ENCODE measurements at regions not wholly inside any gene's neighbourhood (a gene's known extent, or its start where the extent isn't known, plus 50 kb on each side); places are given as distances from the start of the nearest gene placed in this dataset.

- DNase-seq (ENCODE audit: extremely low read depth, insufficient read length) = no peak
- no peak overlapping the region for H3K4me3 ChIP-seq (replicated peaks; ENCODE audit: low read depth, low read length)
- H3K36me3 ChIP-seq (ENCODE audit: control insufficient read depth, insufficient read depth, low read length) = no peaks in the 10 kb centered on the region
- no peaks in the 10 kb centered on the region for H3K27me3 ChIP-seq (replicated peaks; ENCODE audit: control insufficient read depth, insufficient read depth, low read length)
- no peak for TF ChIP-seq CTCF (IDR thresholded peaks at IDR 0.05; ENCODE audit: insufficient read depth, low read length, poor library complexity, severe bottlenecking)
Observed at GRCh38 chr15:37165395-37165794, 65.0 kb upstream of the MEIS2 start.

- Histone ChIP-seq H3K36me3 (ENCODE audit: control insufficient read depth, insufficient read depth, low read length) (no peaks in the 10 kb centered on the region), H3K27me3 (replicated peaks; ENCODE audit: control insufficient read depth, insufficient read depth, low read length) (no peaks in the 10 kb centered on the region), H3K4me3 (replicated peaks; ENCODE audit: low read depth, low read length) (no peak overlapping the region)
- no peak for DNase-seq (ENCODE audit: extremely low read depth, insufficient read length)
- TF ChIP-seq CTCF (IDR thresholded peaks at IDR 0.05; ENCODE audit: insufficient read depth, low read length, poor library complexity, severe bottlenecking) = no peak
Observed at GRCh38 chr15:37166402-37166801, 66.1 kb upstream of the MEIS2 start.

- no peak overlapping the region for H3K4me3 ChIP-seq (replicated peaks; ENCODE audit: low read depth, low read length)
- TF ChIP-seq CTCF (IDR thresholded peaks at IDR 0.05; ENCODE audit: insufficient read depth, low read length, poor library complexity, severe bottlenecking) = no peak
- H3K27me3 ChIP-seq (replicated peaks; ENCODE audit: control insufficient read depth, insufficient read depth, low read length) = no peaks in the 10 kb centered on the region
- DNase-seq (ENCODE audit: extremely low read depth, insufficient read length) = no peak
- no peaks in the 10 kb centered on the region for H3K36me3 ChIP-seq (ENCODE audit: control insufficient read depth, insufficient read depth, low read length)
Observed at GRCh38 chr15:37181339-37181738, 81.0 kb upstream of the MEIS2 start.

- H3K27me3 ChIP-seq (replicated peaks; ENCODE audit: control insufficient read depth, insufficient read depth, low read length) = no peaks in the 10 kb centered on the region
- no peak for DNase-seq (ENCODE audit: extremely low read depth, insufficient read length)
- H3K4me3 ChIP-seq (replicated peaks; ENCODE audit: low read depth, low read length) = no peak overlapping the region
- no peak for TF ChIP-seq CTCF (IDR thresholded peaks at IDR 0.05; ENCODE audit: insufficient read depth, low read length, poor library complexity, severe bottlenecking)
- H3K36me3 ChIP-seq (ENCODE audit: control insufficient read depth, insufficient read depth, low read length) = no peaks in the 10 kb centered on the region
Observed at GRCh38 chr15:37199545-37199944, 99.2 kb upstream of the MEIS2 start.

GRCh38 chr15:37203050-37203449 is 102.7 kb upstream of the MEIS2 start:
- H3K4me3 ChIP-seq (replicated peaks; ENCODE audit: low read depth, low read length) = no peak overlapping the region
- DNase-seq (ENCODE audit: extremely low read depth, insufficient read length) = no peak
- no peak for TF ChIP-seq CTCF (IDR thresholded peaks at IDR 0.05; ENCODE audit: insufficient read depth, low read length, poor library complexity, severe bottlenecking)
- no peaks in the 10 kb centered on the region for H3K36me3 ChIP-seq (ENCODE audit: control insufficient read depth, insufficient read depth, low read length)
- H3K27me3 ChIP-seq (replicated peaks; ENCODE audit: control insufficient read depth, insufficient read depth, low read length) = no peaks in the 10 kb centered on the region

- TF ChIP-seq CTCF (IDR thresholded peaks at IDR 0.05; ENCODE audit: insufficient read depth, low read length, poor library complexity, severe bottlenecking) = peak; percentile 8
- H3K36me3 ChIP-seq (ENCODE audit: control insufficient read depth, insufficient read depth, low read length) = no peaks in the 10 kb centered on the region
- no peak for DNase-seq (ENCODE audit: extremely low read depth, insufficient read length)
- no peaks in the 10 kb centered on the region for H3K27me3 ChIP-seq (replicated peaks; ENCODE audit: control insufficient read depth, insufficient read depth, low read length)
- no peak overlapping the region for H3K4me3 ChIP-seq (replicated peaks; ENCODE audit: low read depth, low read length)
Observed at GRCh38 chr15:37204692-37205091, 104.3 kb upstream of the MEIS2 start.

Data from GM06990 (cell line).